ENCODE measurements at regions not wholly inside any gene's neighbourhood (a gene's known extent, or its start where the extent isn't known, plus 50 kb on each side); places are given as distances from the start of the nearest gene placed in this dataset.
"Not testable (repeated sequence)": the region's sequence is repeated elsewhere in the genome, so short reads cannot be mapped to it uniquely, and the experiment has no call there.

DNA sequence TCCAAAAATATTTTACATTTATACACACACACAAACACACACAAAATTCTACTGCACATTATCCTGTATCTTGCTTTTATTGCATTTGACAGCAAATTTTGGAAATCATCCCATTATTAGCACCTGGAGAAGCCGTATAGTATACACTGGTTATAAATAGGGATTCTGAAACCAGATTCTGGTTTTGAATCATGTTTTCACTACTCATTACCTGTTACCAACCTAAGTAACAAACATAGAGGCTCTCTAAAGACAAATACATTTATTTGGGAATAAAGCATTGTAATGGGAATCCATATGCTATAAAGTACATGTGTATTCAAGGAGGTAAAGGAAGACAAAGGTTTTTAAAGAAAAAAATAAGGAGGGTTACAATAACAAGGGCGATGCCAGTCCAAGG lies 106.8 kb downstream of the OR2B2 start:
- Histone ChIP-seq H3K36me3 (ENCODE audit: insufficient read depth, low read length) (no peaks in the 10 kb centered on the region), H3K9me3 (ENCODE audit: low read depth, low read length) (no peaks in the 10 kb centered on the region), H2AFZ (ENCODE audit: low read length) (no peak overlapping the region), H3K27ac (ENCODE audit: low read depth, low read length) (no peak overlapping the region), H3K4me1 (ENCODE audit: insufficient read depth, low read length) (peaks cover 17% of the 10 kb centered on the region), H3K4me3 (ENCODE audit: insufficient read depth, low read length) (no peak overlapping the region), H4K20me1 (ENCODE audit: insufficient read depth, low read length) (no peaks in the 10 kb centered on the region), H3K4me2 (ENCODE audit: insufficient read depth, low read length) (no peak overlapping the region), H3K79me2 (ENCODE audit: insufficient read depth, low read length) (no peaks in the 10 kb centered on the region), H3K27me3 (ENCODE audit: insufficient read depth, low read length) (no peaks in the 10 kb centered on the region)
- no peak for TF ChIP-seq CTCF (IDR thresholded peaks at IDR 0.05; ENCODE audit: extremely low read depth, low read depth, low read length)
- DNase-seq (ENCODE audit: insufficient read length, low spot score, missing footprints): no peak

DNA sequence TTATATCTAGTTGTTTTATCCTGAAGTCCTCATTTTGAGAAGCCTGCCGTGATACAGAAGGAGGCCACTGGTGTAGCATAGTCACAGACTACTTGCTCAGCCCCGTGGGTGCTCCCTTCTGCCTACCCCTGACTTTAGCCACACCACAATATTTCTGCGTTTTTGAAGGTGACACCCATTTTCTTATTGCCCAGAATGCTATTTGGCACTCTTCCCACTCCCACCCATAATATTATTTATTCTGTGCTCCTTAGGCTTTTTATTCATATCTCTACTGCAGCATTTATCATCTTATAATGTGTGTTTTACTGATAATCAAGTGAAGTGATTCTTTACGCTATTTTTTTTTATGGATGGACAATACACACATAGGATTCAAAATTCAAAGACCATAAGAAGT lies 107.3 kb downstream of the OR2B2 start:
- Histone ChIP-seq H3K27me3 (ENCODE audit: insufficient read depth, low read length) (no peaks in the 10 kb centered on the region), H3K4me1 (ENCODE audit: insufficient read depth, low read length) (peaks cover 17% of the 10 kb centered on the region), H3K4me2 (ENCODE audit: insufficient read depth, low read length) (no peak overlapping the region), H4K20me1 (ENCODE audit: insufficient read depth, low read length) (no peaks in the 10 kb centered on the region), H2AFZ (ENCODE audit: low read length) (no peak overlapping the region), H3K27ac (ENCODE audit: low read depth, low read length) (no peak overlapping the region), H3K9me3 (ENCODE audit: low read depth, low read length) (no peaks in the 10 kb centered on the region), H3K4me3 (ENCODE audit: insufficient read depth, low read length) (no peak overlapping the region), H3K79me2 (ENCODE audit: insufficient read depth, low read length) (no peaks in the 10 kb centered on the region), H3K36me3 (ENCODE audit: insufficient read depth, low read length) (no peaks in the 10 kb centered on the region)
- no peak for DNase-seq (ENCODE audit: insufficient read length, low spot score, missing footprints)
- no peak for TF ChIP-seq CTCF (IDR thresholded peaks at IDR 0.05; ENCODE audit: extremely low read depth, low read depth, low read length)

- Histone ChIP-seq H3K36me3 (ENCODE audit: insufficient read depth, low read length) (no peaks in the 10 kb centered on the region), H2AFZ (ENCODE audit: low read length) (no peak overlapping the region), H3K4me1 (ENCODE audit: insufficient read depth, low read length) (no peaks in the 10 kb centered on the region), H3K4me2 (ENCODE audit: insufficient read depth, low read length) (no peak overlapping the region), H3K27me3 (ENCODE audit: insufficient read depth, low read length) (no peaks in the 10 kb centered on the region), H3K27ac (ENCODE audit: low read depth, low read length) (no peak overlapping the region), H3K9me3 (ENCODE audit: low read depth, low read length) (no peaks in the 10 kb centered on the region), H4K20me1 (ENCODE audit: insufficient read depth, low read length) (no peaks in the 10 kb centered on the region), H3K79me2 (ENCODE audit: insufficient read depth, low read length) (no peaks in the 10 kb centered on the region), H3K4me3 (ENCODE audit: insufficient read depth, low read length) (no peak overlapping the region)
- DNase-seq (ENCODE audit: insufficient read length, low spot score, missing footprints): no peak
- TF ChIP-seq CTCF (IDR thresholded peaks at IDR 0.05; ENCODE audit: extremely low read depth, low read depth, low read length): no peak
Observed at GRCh38 chr6:27800731-27801373, 111.3 kb downstream of the OR2B2 start.

DNA sequence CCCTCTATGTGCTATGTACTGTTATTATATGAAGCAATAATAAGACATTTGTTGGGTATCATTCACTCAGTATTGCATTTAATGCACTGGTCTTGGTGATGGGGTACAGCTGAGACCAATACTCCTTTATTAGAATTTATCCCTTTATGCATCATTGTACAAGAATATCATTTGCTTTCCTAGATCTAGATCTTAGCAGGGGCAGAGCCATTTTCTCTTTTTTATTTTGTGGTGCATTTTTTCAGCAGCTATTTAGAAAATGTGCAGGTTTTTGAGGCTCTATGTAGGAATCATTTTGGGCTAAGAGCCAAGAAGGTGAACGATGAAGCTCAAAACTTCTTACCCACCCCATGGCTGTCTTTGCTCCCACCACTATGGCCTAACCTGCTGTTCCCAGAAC lies 114.2 kb downstream of the OR2B2 start:
- Histone ChIP-seq H3K27me3 (ENCODE audit: insufficient read depth, low read length) (no peaks in the 10 kb centered on the region), H3K79me2 (ENCODE audit: insufficient read depth, low read length) (no peaks in the 10 kb centered on the region), H3K27ac (ENCODE audit: low read depth, low read length) (no peak overlapping the region), H3K9me3 (ENCODE audit: low read depth, low read length) (no peaks in the 10 kb centered on the region), H3K4me1 (ENCODE audit: insufficient read depth, low read length) (peaks cover 2% of the 10 kb centered on the region), H4K20me1 (ENCODE audit: insufficient read depth, low read length) (no peaks in the 10 kb centered on the region), H3K4me2 (ENCODE audit: insufficient read depth, low read length) (no peak overlapping the region), H3K36me3 (ENCODE audit: insufficient read depth, low read length) (no peaks in the 10 kb centered on the region), H3K4me3 (ENCODE audit: insufficient read depth, low read length) (no peak overlapping the region), H2AFZ (ENCODE audit: low read length) (no peak overlapping the region)
- no peak for TF ChIP-seq CTCF (IDR thresholded peaks at IDR 0.05; ENCODE audit: extremely low read depth, low read depth, low read length)
- no peak for DNase-seq (ENCODE audit: insufficient read length, low spot score, missing footprints)

DNA sequence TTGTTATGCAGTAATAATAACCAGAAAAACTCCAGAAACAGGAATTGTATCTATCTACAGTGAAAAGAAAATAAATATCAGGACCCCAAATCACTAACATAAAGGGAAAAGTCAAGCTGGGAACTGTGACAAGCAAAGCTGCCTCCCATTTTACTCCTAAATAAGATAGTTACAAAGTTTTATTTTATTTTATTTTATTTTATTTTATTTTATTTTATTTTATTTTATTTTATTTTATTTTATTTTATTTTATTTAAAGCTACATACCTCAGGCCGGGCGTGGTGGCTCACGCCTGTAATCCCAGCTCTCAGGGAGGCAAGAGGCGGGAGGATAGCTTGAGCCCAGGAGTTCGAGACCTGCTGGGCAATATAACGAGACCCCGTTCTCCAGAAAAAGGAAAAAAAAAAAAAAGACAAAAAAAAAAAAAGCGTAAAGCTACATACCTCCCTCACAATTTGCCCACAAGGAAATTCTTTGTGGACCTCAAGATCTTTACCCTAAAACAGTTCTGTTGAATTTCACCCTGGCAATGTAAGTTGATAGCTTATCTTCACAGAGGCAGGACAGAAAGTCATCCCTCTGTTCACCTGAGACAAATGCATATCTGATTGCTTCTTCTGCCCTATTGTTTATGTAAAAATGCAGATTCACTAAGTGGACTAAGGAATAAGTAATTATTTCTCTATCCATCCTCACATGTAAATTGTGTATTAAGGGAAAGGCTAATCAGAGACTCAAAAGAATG lies 115.3 kb downstream of the OR2B2 start:
- H3K27me3 ChIP-seq (ENCODE audit: insufficient read depth, low read length); H3K36me3 ChIP-seq (ENCODE audit: insufficient read depth, low read length); H4K20me1 ChIP-seq (ENCODE audit: insufficient read depth, low read length); H3K27ac ChIP-seq (ENCODE audit: low read depth, low read length); H3K9me3 ChIP-seq (ENCODE audit: low read depth, low read length); H3K4me3 ChIP-seq (ENCODE audit: insufficient read depth, low read length); DNase-seq (ENCODE audit: insufficient read length, low spot score, missing footprints); H3K4me2 ChIP-seq (ENCODE audit: insufficient read depth, low read length); H3K4me1 ChIP-seq (ENCODE audit: insufficient read depth, low read length); H2AFZ ChIP-seq (ENCODE audit: low read length); H3K79me2 ChIP-seq (ENCODE audit: insufficient read depth, low read length): not testable (repeated sequence)

All from osteoblast (primary cell).